Type B pancreatic cell (in vitro differentiated cells): ENCODE measurements at regions not wholly inside any gene's neighbourhood (a gene's known extent, or its start where the extent isn't known, plus 50 kb on each side); places are given as distances from the start of the nearest gene placed in this dataset.

Experiments used
- DNase-seq: peaks from one replicate; pipeline ENCODE4 v3.0.0; 2021; ENCODE audit warnings: mixed read lengths; ENCODE audit not compliant: unreplicated experiment; ENCODE audit errors: extremely low spot score
- H3K27ac Mint-ChIP-seq: 2 replicates; pipeline ENCODE4 v1.8.0; 2021; ENCODE audit warnings: mild to moderate bottlenecking, mixed read lengths
- H3K27me3 Mint-ChIP-seq: 2 replicates; pipeline ENCODE4 v1.8.0; 2021; ENCODE audit warnings: mixed read lengths
- H3K36me3 Mint-ChIP-seq: 2 replicates; pipeline ENCODE4 v1.8.0; 2021; ENCODE audit warnings: mixed read lengths
- H3K4me1 Mint-ChIP-seq: one replicate; pipeline ENCODE4 v1.8.0; 2021; ENCODE audit warnings: mixed read lengths; ENCODE audit not compliant: unreplicated experiment
- H3K4me3 Mint-ChIP-seq: 2 replicates; pipeline ENCODE4 v1.8.0; 2021; ENCODE audit warnings: mild to moderate bottlenecking, mixed read lengths
- H3K9me3 Mint-ChIP-seq: 2 replicates; pipeline ENCODE4 v1.8.0; 2021; ENCODE audit warnings: mixed read lengths
- TF ChIP-seq, protein P1 (sequence below): fragments of 200-600 bp; sonication (generic); conservative IDR thresholded peaks from 2 replicates; pipeline ENCODE4 v1.5.0; 2021; ENCODE audit warnings: antibody characterized with exemption, mild to moderate bottlenecking

DNA sequence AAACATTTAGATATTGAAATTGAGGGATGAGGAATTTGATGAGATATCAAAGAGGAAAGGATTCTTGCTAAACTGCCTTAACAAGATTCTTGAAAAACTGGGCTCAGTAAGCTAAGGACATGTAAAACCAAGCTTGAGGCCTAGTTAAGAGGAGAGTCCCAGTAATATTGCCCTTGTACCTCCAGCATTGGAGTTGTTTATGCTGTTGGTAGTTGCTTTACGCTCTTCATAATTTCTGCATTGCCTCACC is 156.1 kb upstream of the TRIM24 start:
- no peaks in the 10 kb centered on the region for H3K9me3 Mint-ChIP-seq
- peaks cover 5% of the 10 kb centered on the region for H3K36me3 Mint-ChIP-seq
- TF ChIP-seq, protein P1, sequence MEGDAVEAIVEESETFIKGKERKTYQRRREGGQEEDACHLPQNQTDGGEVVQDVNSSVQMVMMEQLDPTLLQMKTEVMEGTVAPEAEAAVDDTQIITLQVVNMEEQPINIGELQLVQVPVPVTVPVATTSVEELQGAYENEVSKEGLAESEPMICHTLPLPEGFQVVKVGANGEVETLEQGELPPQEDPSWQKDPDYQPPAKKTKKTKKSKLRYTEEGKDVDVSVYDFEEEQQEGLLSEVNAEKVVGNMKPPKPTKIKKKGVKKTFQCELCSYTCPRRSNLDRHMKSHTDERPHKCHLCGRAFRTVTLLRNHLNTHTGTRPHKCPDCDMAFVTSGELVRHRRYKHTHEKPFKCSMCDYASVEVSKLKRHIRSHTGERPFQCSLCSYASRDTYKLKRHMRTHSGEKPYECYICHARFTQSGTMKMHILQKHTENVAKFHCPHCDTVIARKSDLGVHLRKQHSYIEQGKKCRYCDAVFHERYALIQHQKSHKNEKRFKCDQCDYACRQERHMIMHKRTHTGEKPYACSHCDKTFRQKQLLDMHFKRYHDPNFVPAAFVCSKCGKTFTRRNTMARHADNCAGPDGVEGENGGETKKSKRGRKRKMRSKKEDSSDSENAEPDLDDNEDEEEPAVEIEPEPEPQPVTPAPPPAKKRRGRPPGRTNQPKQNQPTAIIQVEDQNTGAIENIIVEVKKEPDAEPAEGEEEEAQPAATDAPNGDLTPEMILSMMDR = no peak
- peaks cover 5% of the 10 kb centered on the region for H3K4me1 Mint-ChIP-seq
- H3K4me3 Mint-ChIP-seq = peak overlapping the region; percentile 50
- H3K27ac Mint-ChIP-seq = peak overlapping the region; percentile 85
- H3K27me3 Mint-ChIP-seq = no peaks in the 10 kb centered on the region
- DNase-seq = no peak

DNA sequence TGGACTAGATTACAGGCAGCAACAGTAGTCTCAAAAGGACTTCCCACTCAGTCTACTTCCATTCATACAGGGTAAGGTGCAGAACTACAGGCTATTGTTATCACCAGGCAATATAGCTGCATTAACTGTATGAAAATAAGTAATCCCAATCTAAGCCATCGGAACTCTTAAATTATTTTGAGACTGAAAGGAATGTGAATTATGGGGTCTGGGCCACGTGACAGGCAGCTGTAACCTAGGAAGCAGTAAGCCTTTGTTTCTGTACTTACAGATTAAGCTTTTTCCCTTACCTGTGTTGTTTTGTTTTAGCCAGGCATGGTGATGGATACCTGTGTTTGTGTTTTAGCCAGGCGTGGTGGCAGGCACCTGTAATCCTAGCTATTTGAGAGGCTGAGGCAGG is 152.4 kb upstream of the TRIM24 start:
- TF ChIP-seq, protein P1 = no peak

DNA sequence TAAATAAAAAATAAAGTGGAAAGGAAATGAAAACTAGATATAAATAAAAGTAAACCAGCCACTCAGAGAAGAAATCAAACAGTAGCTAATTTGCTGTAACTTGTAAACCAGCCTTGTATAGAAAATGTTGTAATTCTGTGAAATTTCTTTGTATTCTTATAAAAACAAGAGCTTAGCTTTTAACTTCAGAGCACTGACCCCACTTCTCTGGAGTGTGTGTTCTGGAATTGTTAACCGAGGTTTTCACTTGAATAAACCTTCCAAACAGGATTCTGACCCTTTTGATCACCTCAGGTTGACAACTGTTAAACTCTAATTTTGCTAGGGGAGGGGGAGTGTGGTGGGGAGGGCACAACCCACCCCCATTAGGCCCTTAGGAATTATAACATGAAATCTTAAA is 151.9 kb upstream of the TRIM24 start:
- TF ChIP-seq, protein P1 = no peak
- no peaks in the 10 kb centered on the region for H3K27me3 Mint-ChIP-seq
- H3K36me3 Mint-ChIP-seq = no peaks in the 10 kb centered on the region
- no peaks in the 10 kb centered on the region for H3K4me1 Mint-ChIP-seq
- no peaks in the 10 kb centered on the region for H3K9me3 Mint-ChIP-seq
- H3K4me3 Mint-ChIP-seq = no peak overlapping the region
- DNase-seq = no peak
- no peak overlapping the region for H3K27ac Mint-ChIP-seq

More for the DNA sequence above, 152.4 kb upstream of the TRIM24 start:
- no peak for DNase-seq
- peak overlapping the region; percentile 32 for H3K27ac Mint-ChIP-seq
- no peaks in the 10 kb centered on the region for H3K9me3 Mint-ChIP-seq
- H3K4me1 Mint-ChIP-seq = peaks cover 5% of the 10 kb centered on the region
- H3K36me3 Mint-ChIP-seq = peaks cover 4% of the 10 kb centered on the region
- H3K4me3 Mint-ChIP-seq = no peak overlapping the region
- no peaks in the 10 kb centered on the region for H3K27me3 Mint-ChIP-seq

DNA sequence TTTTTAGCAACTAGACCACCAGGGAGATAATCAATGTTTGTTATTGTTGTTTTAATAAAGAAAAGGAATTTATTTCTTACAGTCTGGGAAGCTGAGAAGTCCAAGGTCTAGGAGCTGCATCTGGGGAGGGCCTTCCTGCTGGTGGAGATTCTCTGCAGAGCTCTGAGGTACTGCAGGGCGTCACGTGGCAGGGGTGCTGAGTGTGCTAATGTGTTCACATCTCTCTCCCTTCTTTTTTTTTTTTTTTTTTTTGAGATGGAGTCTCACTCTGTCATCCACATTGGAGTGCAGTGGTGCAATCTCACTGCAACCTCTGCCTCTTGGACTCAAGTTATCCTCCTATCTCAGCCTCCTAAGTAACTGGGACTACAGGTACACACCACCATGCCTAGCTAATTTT is 150.9 kb upstream of the TRIM24 start:
- TF ChIP-seq, protein P1 = no peak
- Mint-ChIP-seq H3K4me3 (no peak overlapping the region), H3K36me3 (peaks cover 4% of the 10 kb centered on the region), H3K27me3 (no peaks in the 10 kb centered on the region), H3K4me1 (peaks cover 3% of the 10 kb centered on the region), H3K9me3 (peaks cover 4% of the 10 kb centered on the region), H3K27ac (no peak overlapping the region)
- no peak for DNase-seq

DNA sequence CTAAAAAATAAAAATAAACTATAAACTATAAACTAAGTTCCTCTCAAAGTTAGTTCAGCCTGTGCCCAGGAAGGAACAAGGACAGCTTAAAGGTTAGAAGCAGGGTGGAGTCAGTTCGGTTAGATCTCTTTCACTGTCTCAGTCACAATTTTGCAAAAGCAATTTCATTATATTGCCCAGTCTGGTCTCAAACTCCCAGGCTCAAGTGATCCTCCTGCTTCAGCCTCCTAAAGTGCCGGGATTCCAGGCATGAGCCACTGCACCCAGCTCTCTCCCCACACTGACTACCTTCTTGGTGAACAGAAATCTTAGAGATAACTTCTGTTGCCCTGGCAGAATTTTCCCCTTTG is 146.3 kb upstream of the TRIM24 start:
- Mint-ChIP-seq H3K4me3 (no peak overlapping the region), H3K9me3 (peaks cover 15% of the 10 kb centered on the region), H3K27me3 (no peaks in the 10 kb centered on the region), H3K36me3 (peaks cover 6% of the 10 kb centered on the region), H3K4me1 (peaks cover 18% of the 10 kb centered on the region), H3K27ac (peak overlapping the region; percentile 41)
- DNase-seq = no peak
- TF ChIP-seq, protein P1 = no peak

GRCh38 chr7:138316421-138317043 is 143.5 kb upstream of the TRIM24 start:
- Mint-ChIP-seq H3K4me1 (peaks cover 18% of the 10 kb centered on the region), H3K4me3 (peak overlapping the region; percentile 44), H3K27me3 (no peaks in the 10 kb centered on the region), H3K36me3 (peaks cover 6% of the 10 kb centered on the region), H3K27ac (peak overlapping the region; percentile 43), H3K9me3 (peaks cover 15% of the 10 kb centered on the region)
- TF ChIP-seq, protein P1 = no peak
- no peak for DNase-seq
